ENCODE measurements at regions not wholly inside any gene's neighbourhood (a gene's known extent, or its start where the extent isn't known, plus 50 kb on each side); places are given as distances from the start of the nearest gene placed in this dataset.

DNA sequence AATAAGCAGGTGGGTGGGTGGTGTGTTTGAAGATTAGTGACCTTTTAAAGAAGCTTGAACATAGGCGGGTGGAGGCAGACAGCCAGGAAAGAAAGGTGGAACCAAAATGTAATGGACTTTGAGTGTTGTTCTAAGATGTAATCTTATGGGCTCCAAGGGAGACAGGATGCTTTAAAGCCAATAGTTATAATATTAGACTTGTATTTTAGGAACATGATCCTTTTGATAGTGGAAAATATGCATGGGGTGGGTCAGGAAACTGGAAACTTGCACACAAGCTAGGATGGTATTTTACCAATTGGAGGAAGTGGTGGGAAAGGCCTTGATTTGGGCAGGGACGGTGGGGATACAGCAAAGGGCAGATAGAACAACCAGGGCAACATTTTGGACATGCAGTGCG lies 151.8 kb upstream of the PDE7B start:
- TF ChIP-seq, protein P1, sequence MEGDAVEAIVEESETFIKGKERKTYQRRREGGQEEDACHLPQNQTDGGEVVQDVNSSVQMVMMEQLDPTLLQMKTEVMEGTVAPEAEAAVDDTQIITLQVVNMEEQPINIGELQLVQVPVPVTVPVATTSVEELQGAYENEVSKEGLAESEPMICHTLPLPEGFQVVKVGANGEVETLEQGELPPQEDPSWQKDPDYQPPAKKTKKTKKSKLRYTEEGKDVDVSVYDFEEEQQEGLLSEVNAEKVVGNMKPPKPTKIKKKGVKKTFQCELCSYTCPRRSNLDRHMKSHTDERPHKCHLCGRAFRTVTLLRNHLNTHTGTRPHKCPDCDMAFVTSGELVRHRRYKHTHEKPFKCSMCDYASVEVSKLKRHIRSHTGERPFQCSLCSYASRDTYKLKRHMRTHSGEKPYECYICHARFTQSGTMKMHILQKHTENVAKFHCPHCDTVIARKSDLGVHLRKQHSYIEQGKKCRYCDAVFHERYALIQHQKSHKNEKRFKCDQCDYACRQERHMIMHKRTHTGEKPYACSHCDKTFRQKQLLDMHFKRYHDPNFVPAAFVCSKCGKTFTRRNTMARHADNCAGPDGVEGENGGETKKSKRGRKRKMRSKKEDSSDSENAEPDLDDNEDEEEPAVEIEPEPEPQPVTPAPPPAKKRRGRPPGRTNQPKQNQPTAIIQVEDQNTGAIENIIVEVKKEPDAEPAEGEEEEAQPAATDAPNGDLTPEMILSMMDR (IDR thresholded peaks at IDR 0.05): no peak
- TF ChIP-seq POLR2A (IDR thresholded peaks at IDR 0.05): no peak

Measured in right lobe of liver (tissue), 4 donors.